MM.1S (cell line): ENCODE measurements at regions not wholly inside any gene's neighbourhood (a gene's known extent, or its start where the extent isn't known, plus 50 kb on each side); places are given as distances from the start of the nearest gene placed in this dataset.

Experiments
- EZH2 ChIP-seq: fragments of 300-600 bp; sonication (generic); optimal IDR thresholded peaks from 2 replicates; pipeline ENCODE3; 2017; ENCODE audit warnings: low read depth, mild to moderate bottlenecking, antibody characterized with exemption, low read length, mixed read lengths
- EZH2phosphoT487 ChIP-seq: fragments of 300-600 bp; sonication (generic); IDR thresholded peaks from 2 replicates; pipeline ENCODE4 v1.6.1; 2018; ENCODE audit warnings: antibody characterized with exemption, low read length
- TF ChIP-seq, protein P1 (sequence below): fragments of 300-600 bp; sonication (generic); IDR thresholded peaks from 2 replicates; pipeline ENCODE4 v1.5.1; 2016; ENCODE audit warnings: antibody characterized with exemption, low read length, mixed read lengths

DNA sequence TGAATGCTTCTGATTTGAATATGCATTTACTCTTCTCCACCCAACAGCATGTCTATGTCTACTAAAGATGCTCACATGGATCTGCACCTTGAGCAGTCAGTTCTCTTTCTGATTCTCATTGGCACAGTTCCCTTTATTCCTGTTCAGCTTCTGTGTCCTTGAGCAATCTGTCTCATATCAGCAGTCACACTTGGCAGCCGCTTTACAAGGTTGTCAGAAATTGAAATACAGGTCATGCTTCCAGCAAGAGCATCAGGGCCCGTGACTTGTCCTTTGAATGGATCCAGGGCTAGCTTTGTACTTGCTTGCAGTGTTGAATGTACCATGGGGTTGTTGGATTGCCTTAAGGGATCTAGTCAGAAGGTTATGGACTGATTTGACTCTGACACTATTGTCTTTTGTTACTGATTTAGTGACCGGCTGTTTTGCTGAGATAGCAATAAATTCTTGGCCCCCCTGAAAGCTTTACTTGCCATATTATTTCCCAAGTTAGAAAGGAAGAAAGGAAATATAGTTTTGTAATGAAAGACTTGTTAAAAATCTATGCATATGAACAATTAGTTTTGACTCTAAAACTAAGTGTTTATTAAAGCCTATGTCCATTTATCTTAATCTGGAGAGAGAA, 273.4 kb upstream of the ISL1 start:
- TF ChIP-seq, protein P1, sequence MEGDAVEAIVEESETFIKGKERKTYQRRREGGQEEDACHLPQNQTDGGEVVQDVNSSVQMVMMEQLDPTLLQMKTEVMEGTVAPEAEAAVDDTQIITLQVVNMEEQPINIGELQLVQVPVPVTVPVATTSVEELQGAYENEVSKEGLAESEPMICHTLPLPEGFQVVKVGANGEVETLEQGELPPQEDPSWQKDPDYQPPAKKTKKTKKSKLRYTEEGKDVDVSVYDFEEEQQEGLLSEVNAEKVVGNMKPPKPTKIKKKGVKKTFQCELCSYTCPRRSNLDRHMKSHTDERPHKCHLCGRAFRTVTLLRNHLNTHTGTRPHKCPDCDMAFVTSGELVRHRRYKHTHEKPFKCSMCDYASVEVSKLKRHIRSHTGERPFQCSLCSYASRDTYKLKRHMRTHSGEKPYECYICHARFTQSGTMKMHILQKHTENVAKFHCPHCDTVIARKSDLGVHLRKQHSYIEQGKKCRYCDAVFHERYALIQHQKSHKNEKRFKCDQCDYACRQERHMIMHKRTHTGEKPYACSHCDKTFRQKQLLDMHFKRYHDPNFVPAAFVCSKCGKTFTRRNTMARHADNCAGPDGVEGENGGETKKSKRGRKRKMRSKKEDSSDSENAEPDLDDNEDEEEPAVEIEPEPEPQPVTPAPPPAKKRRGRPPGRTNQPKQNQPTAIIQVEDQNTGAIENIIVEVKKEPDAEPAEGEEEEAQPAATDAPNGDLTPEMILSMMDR = no peak
- TF ChIP-seq EZH2phosphoT487 (no peak), EZH2 (no peak)
